HG02610 (cell line): ENCODE measurements at regions not wholly inside any gene's neighbourhood (a gene's known extent, or its start where the extent isn't known, plus 50 kb on each side); places are given as distances from the start of the nearest gene placed in this dataset.
A peak's percentile ranks its signal among the peaks of the same experiment; 100 is the strongest.

Experiments
- ATAC-seq: cut with Tn5 transposase; IDR thresholded peaks from one replicate; pipeline ENCODE4 v1.9.1; 2021; ENCODE audit warnings: mild to moderate bottlenecking, moderate library complexity; ENCODE audit not compliant: unreplicated experiment

- no peak for ATAC-seq
These were observed 72.1 kb upstream of the STK32A start for GRCh38 chr5:147162740-147163139.

DNA sequence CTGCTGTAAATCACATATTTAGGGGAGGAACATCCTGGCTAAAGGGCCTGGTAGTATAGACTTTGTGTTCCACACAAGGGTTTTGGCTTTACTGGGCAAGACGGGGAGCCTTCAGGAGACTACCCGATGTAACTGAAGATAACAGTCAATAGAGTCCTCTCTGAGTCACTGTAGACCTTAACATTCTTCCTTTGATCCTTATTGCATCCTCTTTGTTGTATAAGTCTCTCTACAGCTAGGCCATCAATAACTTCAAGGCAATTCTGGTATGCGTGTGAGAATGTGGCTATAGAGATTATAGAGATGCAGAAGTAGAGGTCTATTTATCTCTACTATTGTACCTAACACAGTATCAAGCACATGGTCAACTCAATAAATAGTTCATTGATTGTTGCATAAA, 67.3 kb upstream of the STK32A start:
- ATAC-seq: no peak

DNA sequence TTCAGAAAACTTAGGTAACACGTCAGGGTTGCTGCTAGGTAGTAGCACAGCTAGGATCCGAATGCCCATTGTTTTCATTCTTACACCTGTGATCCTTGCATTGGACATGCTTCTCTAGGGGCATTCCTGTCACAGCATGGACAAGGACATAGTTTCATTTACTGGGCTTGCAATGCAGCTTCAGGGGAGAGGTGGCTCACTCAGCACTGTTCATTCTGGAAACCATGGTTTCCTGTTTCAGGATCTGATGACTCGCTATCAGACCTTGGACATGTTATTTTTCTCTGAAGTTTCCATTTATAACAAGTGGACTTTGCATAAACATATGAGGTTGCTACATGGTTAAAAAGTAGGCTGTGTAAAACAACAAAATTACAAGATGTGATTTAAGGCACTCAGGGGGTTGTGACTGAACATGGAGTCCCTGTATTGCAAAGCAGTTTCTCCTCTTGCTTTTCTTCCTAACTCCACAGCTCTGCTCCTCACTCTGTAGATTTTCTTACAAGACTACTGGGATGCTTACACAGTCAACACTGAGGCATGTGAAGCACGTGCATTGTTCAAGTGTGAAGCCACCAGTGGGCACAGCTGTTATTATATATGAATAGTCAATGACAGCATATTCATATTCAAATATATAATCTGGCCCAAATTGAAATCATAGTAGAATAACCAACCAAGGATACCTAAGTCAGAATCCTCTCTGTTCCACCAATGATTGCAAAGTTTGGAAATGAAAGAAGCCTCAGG, 66.1 kb upstream of the STK32A start:
- ATAC-seq: no peak

GRCh38 chr5:147169399-147169798, 65.4 kb upstream of the STK32A start:
- no peak for ATAC-seq

DNA sequence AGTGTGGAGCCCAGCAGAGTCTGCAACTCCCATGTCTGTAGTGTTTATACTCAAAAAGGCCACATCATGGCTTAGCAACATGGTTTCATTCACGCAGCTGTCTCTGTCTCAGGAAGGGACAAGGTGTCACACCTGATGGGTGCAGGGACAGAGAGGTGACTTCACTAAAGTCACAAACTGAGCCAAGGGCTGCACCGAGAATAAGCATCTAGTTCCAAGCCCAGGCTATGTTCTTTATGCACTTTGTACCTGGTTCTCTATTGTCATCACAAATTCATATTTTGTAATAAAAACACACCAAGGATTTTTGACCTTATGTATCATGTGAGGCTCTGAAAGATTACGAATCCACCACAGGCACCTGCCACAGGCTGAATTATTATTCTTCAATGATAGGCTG, 64.9 kb upstream of the STK32A start:
- no peak for ATAC-seq

DNA sequence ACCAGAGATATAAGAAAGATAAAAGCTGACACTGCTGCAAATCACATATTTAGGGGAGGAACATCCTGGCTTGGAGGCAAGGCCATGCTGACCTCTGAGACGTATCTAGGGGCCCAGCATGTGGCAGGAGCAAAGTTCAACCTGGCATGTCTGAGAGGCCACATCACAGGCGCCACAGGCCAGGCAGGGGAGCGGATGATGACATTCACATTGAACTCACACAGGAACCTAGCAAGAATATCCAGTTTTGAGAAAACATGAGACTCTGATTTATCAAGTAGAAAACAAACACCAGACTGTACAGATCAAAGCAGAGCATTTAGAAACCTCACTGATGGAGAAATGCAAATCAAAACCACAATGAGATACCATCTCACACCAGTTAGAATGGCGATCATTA, 64.2 kb upstream of the STK32A start:
- peak; percentile 38 for ATAC-seq

- no peak for ATAC-seq
These were observed 60.1 kb upstream of the STK32A start for GRCh38 chr5:147174671-147175265.

DNA sequence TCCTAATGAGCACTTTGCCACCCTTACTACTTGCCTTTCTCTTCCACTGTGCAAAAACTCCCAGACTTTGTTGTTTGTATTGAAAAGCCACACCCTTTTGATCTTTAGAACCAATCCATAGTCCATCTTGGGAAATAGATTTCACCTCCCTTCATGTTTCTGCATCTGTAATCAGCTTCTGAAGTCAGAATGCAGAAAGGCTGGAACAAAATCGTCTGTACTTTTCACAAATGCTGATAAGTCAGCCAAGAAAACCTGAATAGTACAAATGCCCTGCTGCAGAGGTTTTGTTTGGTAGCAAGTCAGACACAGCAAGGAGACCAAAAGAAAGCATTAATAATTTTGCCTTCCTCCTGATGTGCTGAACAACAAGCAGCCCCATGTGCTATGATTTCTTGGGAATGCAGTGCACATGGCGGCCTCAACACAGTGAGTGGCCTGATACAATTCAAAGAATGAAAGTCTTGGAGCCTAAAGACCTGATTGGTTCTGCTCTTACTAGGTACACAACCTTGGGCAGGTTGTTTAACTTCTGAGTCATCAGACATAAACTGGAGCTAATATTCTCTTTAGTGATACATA, 59.2 kb upstream of the STK32A start:
- ATAC-seq: no peak

DNA sequence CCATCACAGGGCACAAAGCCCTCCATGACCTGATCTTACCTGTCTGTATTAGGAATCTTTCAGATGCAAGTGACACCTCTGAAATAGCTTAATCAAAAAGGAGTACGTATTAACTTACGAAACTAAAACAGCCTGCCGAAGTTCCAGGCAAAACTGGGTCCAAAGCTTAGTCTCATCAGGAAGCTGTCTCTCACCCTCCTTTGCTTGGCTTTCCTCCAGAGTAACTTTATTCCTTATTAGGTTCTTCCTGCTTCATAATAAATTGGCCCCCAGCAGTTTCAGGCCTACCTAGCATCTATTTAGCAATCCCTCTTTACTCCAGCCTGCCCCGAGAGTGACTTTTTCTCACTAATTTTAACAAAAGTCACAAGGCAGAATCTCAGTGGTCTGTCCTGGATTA, 58.4 kb upstream of the STK32A start:
- no peak for ATAC-seq

GRCh38 chr5:147177125-147177840, 57.5 kb upstream of the STK32A start:
- no peak for ATAC-seq

DNA sequence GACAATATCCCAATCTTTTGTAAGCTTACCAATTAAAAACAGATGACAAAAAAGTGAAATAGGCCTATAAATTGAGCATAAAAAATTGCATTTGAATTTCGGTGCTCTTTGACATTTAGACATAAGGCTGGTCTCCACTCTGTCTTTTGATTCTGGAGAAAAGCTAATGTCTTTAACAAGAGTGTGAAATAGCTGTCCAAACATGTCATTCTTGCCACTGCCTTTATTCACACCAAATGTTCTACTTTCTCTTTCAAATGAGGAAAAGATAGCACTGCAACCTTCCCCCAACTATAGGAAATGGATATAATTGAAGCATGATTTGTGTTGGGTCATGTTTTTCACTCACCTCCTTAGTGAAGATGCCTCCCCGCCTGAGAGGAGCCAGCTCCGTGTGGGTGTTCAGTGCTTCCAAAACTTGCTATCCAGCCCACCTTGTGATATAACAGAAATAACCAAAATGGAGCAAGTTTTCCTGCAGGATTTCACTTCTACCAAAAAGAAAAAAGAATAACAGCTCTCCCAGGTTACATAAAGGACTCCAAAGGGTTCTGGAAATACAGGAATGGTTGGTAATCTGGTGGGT, 55.2 kb upstream of the STK32A start:
- ATAC-seq: no peak

DNA sequence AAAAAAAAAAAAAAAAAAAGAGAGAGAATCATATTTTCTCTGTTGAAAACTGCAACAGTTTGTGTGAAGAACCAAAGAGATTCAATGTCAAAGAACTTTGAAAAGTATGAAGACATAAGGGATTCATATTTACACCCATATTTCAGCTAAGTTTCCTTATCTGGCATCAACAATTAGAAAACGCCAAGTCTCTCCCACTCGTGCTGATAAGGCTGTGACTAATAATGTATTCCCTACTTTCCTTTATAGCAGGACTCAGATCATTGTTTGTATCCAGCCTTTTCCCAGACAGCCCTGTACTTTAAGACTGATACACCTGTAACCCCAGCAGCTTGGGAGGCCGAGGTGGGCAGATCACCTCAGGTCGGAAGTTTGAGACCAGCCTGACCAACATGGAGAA, 54.1 kb upstream of the STK32A start:
- ATAC-seq: no peak
